HG03432 (cell line): ENCODE measurements at regions not wholly inside any gene's neighbourhood (a gene's known extent, or its start where the extent isn't known, plus 50 kb on each side); places are given as distances from the start of the nearest gene placed in this dataset.
"Not testable (repeated sequence)": the region's sequence is repeated elsewhere in the genome, so short reads cannot be mapped to it uniquely, and the experiment has no call there.

Source experiments
- ATAC-seq: cut with Tn5 transposase; IDR thresholded peaks from one replicate; pipeline ENCODE4 v1.9.1; 2021; ENCODE audit warnings: mild to moderate bottlenecking, moderate library complexity; ENCODE audit not compliant: unreplicated experiment

DNA sequence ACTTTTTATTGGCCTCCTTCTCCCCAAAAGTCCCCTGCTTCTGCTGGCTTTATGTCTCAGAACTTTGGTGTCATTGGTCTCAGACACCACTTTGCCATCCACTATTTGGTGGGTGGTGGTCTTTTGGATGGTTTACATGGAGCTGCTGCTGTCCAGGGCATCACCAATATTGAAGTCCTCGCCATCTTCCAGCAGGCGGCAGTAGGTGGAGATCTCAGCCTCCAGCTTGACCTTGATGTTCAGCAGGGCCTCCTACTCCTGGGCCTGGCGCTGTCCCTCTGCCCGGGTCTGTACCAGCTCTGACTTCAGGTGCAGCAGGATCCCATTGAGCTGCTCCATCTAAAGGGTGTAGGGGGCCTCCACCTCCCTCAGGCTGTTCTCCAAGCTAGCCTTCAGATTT, 148.4 kb upstream of the FOXA2 start:
- no peak for ATAC-seq

- not testable (repeated sequence) for ATAC-seq
Measured at GRCh38 chr20:22734946-22735647, 150.7 kb upstream of the FOXA2 start.

- no peak for ATAC-seq
Measured at GRCh38 chr20:22740829-22741228, 156.5 kb upstream of the FOXA2 start.

DNA sequence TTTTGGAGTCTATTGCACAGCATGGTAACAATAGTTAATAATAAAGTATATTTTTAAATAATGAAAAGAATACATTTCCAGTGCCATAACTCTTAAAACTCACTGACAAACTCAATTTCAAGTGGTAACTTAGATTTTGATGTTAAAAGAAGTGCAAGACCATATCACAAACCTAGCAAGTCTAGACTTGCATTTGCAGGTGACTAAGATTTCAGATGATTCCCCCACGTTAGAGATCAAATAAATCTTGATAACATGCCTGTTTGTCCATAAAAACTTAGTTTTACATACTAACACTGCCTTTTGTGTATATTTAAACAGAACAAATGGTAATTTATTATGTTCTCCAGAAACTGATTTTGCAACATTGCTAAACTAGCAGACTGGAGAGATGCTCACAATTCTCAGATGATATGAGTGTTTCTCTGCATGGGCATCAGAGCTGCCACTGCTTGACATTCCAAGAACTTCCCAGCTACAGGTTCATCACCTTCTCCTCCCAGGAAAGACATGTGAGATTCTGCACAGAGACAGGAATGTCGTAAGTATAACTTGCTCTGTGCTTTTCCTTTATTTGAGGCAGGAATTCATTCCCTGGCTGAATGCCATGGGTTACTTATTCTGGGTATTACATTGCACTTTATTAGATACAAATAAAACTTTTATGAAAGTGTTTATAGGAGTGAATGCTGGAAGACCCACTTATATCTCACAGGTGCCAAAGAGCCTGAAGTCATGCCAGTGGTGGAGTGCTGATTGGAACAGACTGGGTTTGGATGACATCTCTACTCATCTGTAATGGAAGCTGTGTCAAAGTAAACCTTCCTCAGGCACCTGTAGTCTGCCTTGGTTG, 160.2 kb upstream of the FOXA2 start:
- ATAC-seq: no peak

DNA sequence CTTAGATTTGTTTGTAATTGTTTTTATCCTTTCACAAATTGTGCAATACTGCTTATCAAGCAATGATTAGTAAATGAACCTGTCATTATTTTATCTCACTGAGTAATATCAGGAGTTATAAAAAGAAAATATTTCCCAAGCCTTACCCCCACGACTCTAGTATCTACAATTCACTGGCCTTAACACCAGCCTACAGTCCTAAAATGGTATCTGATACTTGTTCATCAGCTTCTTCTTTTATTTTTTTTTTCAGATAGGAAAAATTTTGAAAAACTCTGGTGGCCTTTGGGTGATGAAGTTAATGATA, 160.8 kb upstream of the FOXA2 start:
- no peak for ATAC-seq

DNA sequence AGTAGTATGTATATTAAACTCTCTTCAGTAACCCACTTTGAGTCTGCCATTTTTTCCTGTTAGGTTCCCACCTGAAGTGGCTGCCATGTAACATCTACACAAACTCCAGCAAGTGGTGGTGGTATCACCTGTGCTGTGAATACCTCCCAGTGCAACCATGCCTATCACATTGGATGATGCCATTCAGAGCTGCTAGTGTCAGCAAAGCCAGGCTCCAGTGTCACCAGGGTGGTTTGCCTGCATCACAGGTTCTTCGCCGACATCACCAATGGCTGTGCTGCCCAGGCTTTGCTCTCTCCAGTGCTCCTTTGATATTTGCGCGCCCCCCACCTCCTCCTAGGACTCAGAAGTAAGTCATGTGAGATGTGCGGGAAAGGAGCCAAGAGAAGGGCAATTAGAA, 162.6 kb upstream of the FOXA2 start:
- no peak for ATAC-seq

DNA sequence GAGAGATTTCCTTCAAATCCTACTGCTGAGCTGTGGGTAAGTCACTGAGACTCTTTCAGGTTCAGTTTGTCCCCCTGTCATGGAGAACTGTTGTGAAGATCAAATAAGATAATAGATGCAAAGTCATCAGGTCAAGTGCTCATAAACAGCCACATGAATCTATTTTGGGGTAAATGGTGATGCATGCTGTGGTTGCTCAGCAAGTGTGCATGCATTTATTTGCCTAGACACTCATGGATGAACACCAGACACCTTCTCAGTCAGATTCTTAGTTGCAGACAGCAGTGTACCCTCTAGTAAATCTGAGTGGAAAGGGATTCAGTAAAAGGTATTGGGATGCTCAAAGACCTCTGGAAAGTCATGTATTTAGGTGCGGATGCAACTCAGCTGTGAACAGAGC, 168.0 kb upstream of the FOXA2 start:
- no peak for ATAC-seq

DNA sequence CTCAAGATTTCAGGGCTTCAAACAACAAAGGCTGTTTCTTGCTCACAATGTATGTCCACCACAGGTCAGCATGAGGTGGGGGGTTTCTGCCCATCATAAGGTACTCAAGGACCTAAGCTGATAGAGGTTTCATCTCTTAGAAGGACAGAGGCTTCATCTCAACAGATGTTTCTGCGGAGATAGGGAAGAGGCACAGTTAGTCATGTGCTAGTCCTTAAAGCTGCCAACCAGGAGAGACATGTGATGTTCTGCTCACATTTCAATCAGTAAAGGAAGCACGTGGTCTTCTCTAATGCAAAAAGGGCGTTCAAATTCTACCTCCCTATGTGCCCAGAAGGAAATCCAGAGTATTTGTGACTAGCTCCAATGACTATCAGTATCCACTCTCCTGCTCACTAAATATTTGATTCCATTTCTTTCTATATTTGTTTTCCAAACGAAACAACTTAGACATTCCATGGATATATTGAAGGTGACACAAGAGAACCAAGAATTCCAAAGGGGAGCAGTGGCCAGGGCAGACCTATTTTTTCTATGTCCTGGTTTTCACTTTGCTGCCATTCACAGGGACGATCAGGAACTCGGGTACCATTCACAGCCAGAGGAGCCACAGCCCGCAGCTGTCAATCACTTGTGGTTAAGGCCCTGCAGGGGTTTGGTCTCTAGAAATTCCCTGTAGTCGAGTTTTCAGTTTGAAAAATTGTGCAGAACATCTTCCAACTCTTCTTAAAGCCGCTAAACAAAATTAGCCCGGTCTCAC, 173.2 kb upstream of the FOXA2 start:
- ATAC-seq: no peak

- ATAC-seq: no peak
Measured at GRCh38 chr20:22758815-22759214, 174.4 kb upstream of the FOXA2 start.

DNA sequence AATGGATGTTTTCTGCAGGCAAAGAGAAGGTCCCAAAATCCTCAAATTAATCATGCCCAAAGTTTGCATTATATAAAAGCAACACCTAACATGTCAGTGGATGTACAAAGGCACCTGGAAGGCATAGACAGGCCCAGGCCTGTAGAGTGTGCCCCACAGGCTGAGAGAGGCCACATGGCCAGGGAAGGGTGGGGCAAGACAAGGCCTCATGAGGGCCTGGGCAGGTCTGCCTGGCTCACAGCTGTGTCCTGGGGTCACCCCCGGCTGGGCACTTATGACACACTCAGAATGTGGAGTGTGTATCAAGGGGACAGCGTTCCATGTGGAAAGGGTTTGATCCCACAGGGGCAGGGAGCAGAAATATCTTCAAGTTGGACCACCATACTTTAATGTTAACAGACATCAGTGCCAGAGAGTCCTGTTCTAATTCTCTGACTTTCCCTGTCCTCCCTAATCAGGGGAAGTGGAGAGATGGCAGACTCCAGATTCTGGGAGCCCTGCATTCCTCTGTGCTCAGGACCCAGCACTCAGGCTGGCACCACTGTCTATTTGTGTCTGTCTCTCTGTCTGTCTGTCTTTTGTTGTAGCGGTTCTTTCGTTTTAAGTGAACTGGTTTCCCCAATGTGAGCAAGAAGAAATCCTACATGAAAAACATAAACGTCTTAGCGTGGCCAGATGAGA, 178.3 kb upstream of the FOXA2 start:
- ATAC-seq: no peak

DNA sequence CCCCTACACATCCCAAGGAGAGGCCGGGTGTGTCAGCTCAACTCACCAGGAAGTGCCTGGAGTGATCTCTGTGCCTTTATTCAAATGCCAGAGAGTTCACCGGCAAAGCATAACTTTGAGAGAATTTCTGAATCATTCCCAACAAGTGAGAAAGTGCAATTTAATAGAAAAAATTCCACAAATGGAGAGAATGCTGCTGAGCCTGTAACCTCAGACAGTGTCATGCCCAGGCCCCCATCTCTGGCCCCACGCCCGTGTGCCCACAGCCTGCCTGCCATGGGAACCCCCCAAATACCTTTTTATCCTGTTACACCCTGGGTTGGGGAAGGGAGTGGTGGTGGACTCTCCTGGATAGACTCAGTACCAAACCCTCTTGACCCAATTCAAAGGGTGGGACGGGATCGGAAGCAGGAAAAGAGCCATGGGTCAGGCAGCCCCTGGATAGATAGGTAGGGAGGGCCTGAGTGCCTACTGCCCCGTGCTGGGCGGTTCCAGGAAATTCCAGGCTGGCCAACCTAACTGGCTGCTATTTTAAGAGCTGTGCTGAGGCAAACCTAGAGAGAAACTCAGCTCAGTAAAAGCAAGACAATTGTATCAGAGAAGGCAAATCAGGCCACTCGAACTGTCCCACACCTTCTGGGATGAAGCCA, 179.0 kb upstream of the FOXA2 start:
- no peak for ATAC-seq

GRCh38 chr20:22768266-22769178, 184.2 kb upstream of the FOXA2 start:
- no peak for ATAC-seq

GRCh38 chr20:22770241-22770800, 185.9 kb upstream of the FOXA2 start:
- no peak for ATAC-seq

GRCh38 chr20:22771706-22772105, 187.3 kb upstream of the FOXA2 start:
- no peak for ATAC-seq

DNA sequence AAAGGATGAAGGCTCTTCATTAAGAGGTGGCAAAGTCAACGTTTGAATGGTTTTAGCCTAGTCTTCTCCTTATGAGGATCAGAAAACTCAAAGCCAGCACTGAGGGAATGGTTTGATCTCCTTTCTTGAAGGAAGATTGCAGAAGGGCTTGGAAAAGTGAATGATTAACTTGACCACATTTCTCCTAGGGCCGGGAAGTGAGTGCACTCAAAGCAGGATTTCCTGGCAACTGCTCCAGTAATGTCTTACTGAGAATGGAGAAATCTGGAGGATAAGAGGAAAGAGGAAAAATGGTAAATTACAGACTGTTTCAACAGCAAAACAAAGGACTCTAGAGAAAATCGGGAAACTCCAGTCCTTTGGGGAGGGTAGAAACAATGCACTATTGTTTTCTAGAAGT, 189.0 kb upstream of the FOXA2 start:
- ATAC-seq: no peak

DNA sequence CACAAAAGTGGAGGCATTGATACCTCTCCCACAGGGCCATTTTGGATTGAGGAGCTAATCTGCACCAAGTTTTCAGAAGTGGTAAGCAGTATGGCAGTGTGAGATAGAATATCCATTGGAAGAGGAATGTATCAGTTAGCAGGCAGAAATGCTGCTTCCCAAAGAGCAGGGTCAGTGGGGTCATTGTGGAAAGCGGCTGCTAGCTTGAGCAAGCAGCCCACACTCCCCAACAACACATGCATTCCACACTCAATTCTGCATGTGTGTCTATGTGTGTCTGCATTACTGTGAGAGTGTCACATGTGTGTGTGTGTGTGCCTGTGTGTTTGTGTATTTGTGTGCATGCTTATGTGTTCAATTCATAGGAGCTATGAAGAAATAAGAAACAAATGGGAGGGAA, 190.9 kb upstream of the FOXA2 start:
- no peak for ATAC-seq

DNA sequence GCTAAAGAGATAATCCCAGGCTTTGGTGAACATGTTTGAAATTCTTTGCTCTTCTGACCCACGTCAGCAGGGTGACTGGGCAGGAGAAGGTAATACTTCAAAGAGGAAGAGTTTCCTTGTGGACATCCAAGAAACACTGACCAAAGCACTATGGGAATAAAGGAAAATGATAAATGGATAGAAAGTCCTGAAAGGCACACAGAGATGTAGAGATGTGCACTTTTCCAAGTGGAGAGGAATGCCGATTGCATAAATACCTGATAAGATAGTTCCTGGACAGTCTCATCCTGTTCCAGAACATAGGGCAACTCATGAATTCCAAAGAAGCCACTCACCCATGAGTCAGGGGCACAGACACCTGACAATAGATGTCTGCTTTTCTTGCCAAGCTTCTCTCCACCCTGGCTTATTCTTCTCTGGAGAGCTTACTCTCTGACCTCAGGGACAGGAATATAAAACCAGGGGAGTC, 191.3 kb upstream of the FOXA2 start:
- no peak for ATAC-seq

GRCh38 chr20:22776369-22776768, 192.0 kb upstream of the FOXA2 start:
- ATAC-seq: no peak

DNA sequence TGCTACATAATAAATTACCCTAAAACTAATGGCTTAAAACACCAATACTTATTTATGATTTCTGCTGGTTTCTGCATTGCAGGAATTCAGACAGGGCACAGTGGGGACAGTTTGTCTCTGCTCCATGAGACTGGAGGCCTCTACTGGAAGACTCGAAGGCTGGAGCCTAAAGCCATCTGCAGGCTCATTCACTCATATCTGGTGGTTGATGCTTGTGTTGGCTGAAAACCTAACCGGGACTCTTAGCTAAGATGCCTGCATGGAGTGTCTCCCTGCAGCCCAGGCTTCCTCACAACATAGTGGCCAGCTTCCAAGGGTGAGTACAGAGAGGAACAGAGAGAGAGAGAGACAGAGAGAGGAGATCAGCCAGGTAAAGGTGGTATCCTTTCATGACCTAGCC, 195.5 kb upstream of the FOXA2 start:
- ATAC-seq: no peak
